H9 (cell line): ENCODE measurements at regions not wholly inside any gene's neighbourhood (a gene's known extent, or its start where the extent isn't known, plus 50 kb on each side); places are given as distances from the start of the nearest gene placed in this dataset.

ENCODE experiments used
- DNase-seq: peaks from one replicate; pipeline ENCODE4 v3.0.0-alpha.2; 2017
- H2AFZ ChIP-seq: one replicate; pipeline ENCODE4 v1.6.1; 2013; ENCODE audit warnings: mild to moderate bottlenecking, low read length, control low read depth, moderate library complexity
- H2AK5ac ChIP-seq: 2 replicates; pipeline ENCODE4 v1.6.1; 2013; ENCODE audit warnings: low read length, control low read depth, mixed read lengths; ENCODE audit not compliant: insufficient read length
- H2BK120ac ChIP-seq: one replicate; pipeline ENCODE4 v1.6.1; 2013; ENCODE audit warnings: low read depth, mild to moderate bottlenecking, low read length, control low read depth, inconsistent platforms; ENCODE audit not compliant: poor library complexity, severe bottlenecking
- H2BK12ac ChIP-seq: 2 replicates; pipeline ENCODE4 v1.6.1; 2013; ENCODE audit warnings: low read length, control low read depth, mixed read lengths, low read depth; ENCODE audit not compliant: insufficient read length
- H2BK15ac ChIP-seq: 2 replicates; pipeline ENCODE4 v1.6.1; 2013; ENCODE audit warnings: low read depth, low read length, control low read depth
- H2BK20ac ChIP-seq: one replicate; pipeline ENCODE4 v1.6.1; 2013; ENCODE audit warnings: low read depth, mild to moderate bottlenecking, low read length, control low read depth, inconsistent platforms; ENCODE audit not compliant: poor library complexity, severe bottlenecking
- H2BK5ac ChIP-seq: 2 replicates; pipeline ENCODE4 v1.6.1; 2013; ENCODE audit warnings: low read length, control low read depth, mixed read lengths; ENCODE audit not compliant: insufficient read length
- H3K14ac ChIP-seq: 2 replicates; pipeline ENCODE4 v1.6.1; 2013; ENCODE audit warnings: low read length, control low read depth; ENCODE audit not compliant: insufficient read depth
- H3K18ac ChIP-seq: 2 replicates; pipeline ENCODE4 v1.6.1; 2013; ENCODE audit warnings: low read depth, mild to moderate bottlenecking, mixed read lengths, low read length, control low read depth; ENCODE audit not compliant: insufficient read length
- H3K23ac ChIP-seq: 2 replicates; pipeline ENCODE4 v1.6.1; 2013; ENCODE audit warnings: low read length, control low read depth, mixed read lengths, low read depth; ENCODE audit not compliant: insufficient read length
- H3K23me2 ChIP-seq: 2 replicates; pipeline ENCODE4 v1.6.1; 2013; ENCODE audit warnings: low read depth, mild to moderate bottlenecking, mixed read lengths, low read length, control low read depth; ENCODE audit not compliant: insufficient read length, poor library complexity, severe bottlenecking
- H3K27ac ChIP-seq: 2 replicates; pipeline ENCODE4 v1.5.1; 2013; ENCODE audit warnings: low read length, control low read depth, mixed read lengths, low read depth; ENCODE audit not compliant: insufficient read length
- H3K27me3 ChIP-seq: 2 replicates; pipeline ENCODE4 v1.6.1; 2013; ENCODE audit warnings: low read length, control low read depth, inconsistent platforms; ENCODE audit not compliant: insufficient read depth
- H3K4ac ChIP-seq: 2 replicates; pipeline ENCODE4 v1.6.1; 2013; ENCODE audit warnings: low read depth, mild to moderate bottlenecking, control low read depth, inconsistent platforms, low read length, moderate library complexity
- H3K4me1 ChIP-seq: 2 replicates; pipeline ENCODE4 v1.6.1; 2013; ENCODE audit warnings: low read length, control low read depth, inconsistent platforms; ENCODE audit not compliant: insufficient read depth
- H3K4me2 ChIP-seq: 2 replicates; pipeline ENCODE4 v1.6.1; 2013; ENCODE audit warnings: low read length, control low read depth, mixed read lengths; ENCODE audit not compliant: insufficient read length, insufficient read depth
- H3K56ac ChIP-seq: 2 replicates; pipeline ENCODE4 v1.6.1; 2013; ENCODE audit warnings: low read depth, mild to moderate bottlenecking, mixed read lengths, low read length, control low read depth; ENCODE audit not compliant: insufficient read length
- H3K79me1 ChIP-seq: 2 replicates; pipeline ENCODE4 v1.6.1; 2013; ENCODE audit warnings: low read depth, mild to moderate bottlenecking, moderate library complexity, low read length, control low read depth, inconsistent platforms; ENCODE audit not compliant: insufficient read depth, poor library complexity, severe bottlenecking
- H3K79me2 ChIP-seq: 2 replicates; pipeline ENCODE4 v1.6.1; 2013; ENCODE audit warnings: low read length, control low read depth, inconsistent platforms; ENCODE audit not compliant: insufficient read depth
- H3K9ac ChIP-seq: 2 replicates; pipeline ENCODE4 v1.6.1; 2013; ENCODE audit warnings: low read length, control low read depth, mixed read lengths; ENCODE audit not compliant: insufficient read length; ENCODE audit errors: extremely low read depth
- H3K9me3 ChIP-seq: one replicate; pipeline ENCODE4 v1.6.1; 2013; ENCODE audit warnings: low read depth, low read length, inconsistent platforms; ENCODE audit not compliant: control insufficient read depth
- H3T11ph ChIP-seq: one replicate; pipeline ENCODE4 v1.6.1; 2013; ENCODE audit warnings: mild to moderate bottlenecking, low read length, control low read depth, inconsistent platforms
- H4K20me1 ChIP-seq: one replicate; pipeline ENCODE4 v1.6.1; 2013; ENCODE audit not compliant: control insufficient read depth, insufficient read length, insufficient read depth
- H4K5ac ChIP-seq: 2 replicates; pipeline ENCODE4 v1.6.1; 2013; ENCODE audit warnings: low read depth, mild to moderate bottlenecking, mixed read lengths, low read length, control low read depth; ENCODE audit not compliant: insufficient read length
- H4K8ac ChIP-seq: replicated peaks from 2 replicates; pipeline ENCODE4 v1.6.1; 2013; ENCODE audit warnings: low read length, control low read depth, mixed read lengths, low read depth; ENCODE audit not compliant: insufficient read length
- H4K91ac ChIP-seq: 2 replicates; pipeline ENCODE4 v1.6.1; 2013; ENCODE audit warnings: low read depth, mild to moderate bottlenecking, moderate library complexity, mixed read lengths, low read length, control low read depth; ENCODE audit not compliant: insufficient read length
- H3K27ac Mint-ChIP-seq, 3 experiments: 2 replicates in 2 of 3; 3 replicates in 1 of 3; pipeline ENCODE4 v1.8.0; 2020 to 2021; ENCODE audit warnings: mixed read lengths in 3 of 3, mild to moderate bottlenecking in 1 of 3, moderate library complexity in 1 of 3
- H3K27me3 Mint-ChIP-seq: 2 replicates; pipeline ENCODE4 v1.8.0; 2021; ENCODE audit warnings: low read depth, mild to moderate bottlenecking, moderate library complexity, mixed read lengths
- H3K36me3 Mint-ChIP-seq, 3 experiments: 2 replicates in 2 of 3; 3 replicates in 1 of 3; pipeline ENCODE4 v1.8.0; 2020 to 2021; ENCODE audit warnings: low read depth in 3 of 3, mixed read lengths in 3 of 3; ENCODE audit not compliant: insufficient read depth in 1 of 3
- H3K4me1 Mint-ChIP-seq, 2 experiments: 2 replicates each; pipeline ENCODE4 v1.8.0; 2020; ENCODE audit warnings: mixed read lengths in 2 of 2
- H3K4me3 Mint-ChIP-seq, 2 experiments: 2 replicates in 1 of 2; 3 replicates in 1 of 2; pipeline ENCODE4 v1.8.0; 2020 to 2021; ENCODE audit warnings: mild to moderate bottlenecking in 2 of 2, mixed read lengths in 2 of 2, moderate library complexity in 1 of 2
- H3K9me3 Mint-ChIP-seq, 2 experiments: 2 replicates in 1 of 2; 3 replicates in 1 of 2; pipeline ENCODE4 v1.8.0; 2020; ENCODE audit warnings: mild to moderate bottlenecking in 2 of 2, mixed read lengths in 2 of 2, moderate library complexity in 1 of 2
- CTCF ChIP-seq: fragments of 200-600 bp; sonication (generic); conservative IDR thresholded peaks from 3 replicates; pipeline ENCODE4 v1.8.0; 2021; ENCODE audit warnings: antibody characterized with exemption, mild to moderate bottlenecking
- WGBS: extraction: QIAGEN DNeasy Blood & Tissue Kit; methylation state at CpG from one replicate; pipeline ENCODE4 v1.1.7; 2013; ENCODE audit warnings: missing lambda C conversion rate, low lambda C conversion rate, mixed read lengths; ENCODE audit not compliant: insufficient read length; ENCODE audit errors: extremely low coverage; 5-methylcytosine and 5-hydroxymethylcytosine counted together

- H2BK12ac ChIP-seq: no peak overlapping the region
- no peak overlapping the region for H4K8ac ChIP-seq
- no peak overlapping the region for H3K23ac ChIP-seq
- Mint-ChIP-seq H3K27ac (peak overlapping the region in 1 of 3 experiments; percentile 31; a peak in 1 of 7 replicates), H3K4me1 (peaks cover 2 to 11% of the 10 kb centered on the region in 2 experiments; a peak in 2 of 4 replicates), H3K4me3 (no peak overlapping the region), H3K36me3 (peaks cover 3 to 7% (median 5%) of the 10 kb centered on the region in 3 experiments; a peak in 4 of 7 replicates), H3K9me3 (peaks cover 12 to 15% of the 10 kb centered on the region in 2 experiments), H3K27me3 (no peaks in the 10 kb centered on the region)
- no peaks in the 10 kb centered on the region for H3K27me3 ChIP-seq
- no peak overlapping the region for H2BK120ac ChIP-seq
- no peak for DNase-seq
- no peaks in the 10 kb centered on the region for H3K79me1 ChIP-seq
- H3K14ac ChIP-seq: no peak overlapping the region
- H2AFZ ChIP-seq: no peak overlapping the region
- no peak overlapping the region for H2BK15ac ChIP-seq
- no peaks in the 10 kb centered on the region for H3K4me1 ChIP-seq
- H4K20me1 ChIP-seq: no peaks in the 10 kb centered on the region
- H2AK5ac ChIP-seq: no peak overlapping the region
- H3K9ac ChIP-seq: no peak overlapping the region
- no peak overlapping the region for H4K5ac ChIP-seq
- TF ChIP-seq CTCF: no peak
- no peak overlapping the region for H3K18ac ChIP-seq
- H3K27ac ChIP-seq: no peak overlapping the region
- H4K91ac ChIP-seq: no peak overlapping the region
- H3K79me2 ChIP-seq: no peaks in the 10 kb centered on the region
- no peak overlapping the region for H3T11ph ChIP-seq
- H3K23me2 ChIP-seq: no peaks in the 10 kb centered on the region
- no peak overlapping the region for H2BK20ac ChIP-seq
- H3K56ac ChIP-seq: no peak overlapping the region
- H2BK5ac ChIP-seq: no peak overlapping the region
- no peak overlapping the region for H3K4me2 ChIP-seq
- no peak overlapping the region for H3K4ac ChIP-seq
- H3K9me3 ChIP-seq: no peaks in the 10 kb centered on the region
- WGBS: no CpG with 5 or more reads among the region's 14 CpGs
Observed at GRCh38 chr18:78564518-78564917, 415.1 kb upstream of the SALL3 start.
